Mucosa of descending colon (tissue), 3 donors: ENCODE measurements at regions not wholly inside any gene's neighbourhood (a gene's known extent, or its start where the extent isn't known, plus 50 kb on each side); places are given as distances from the start of the nearest gene placed in this dataset.
A peak's percentile ranks its signal among the peaks of the same experiment; 100 is the strongest.

Source experiments
- ATAC-seq: fragments of 200-7000 bp; cut with Tn5 transposase; one replicate; pipeline ENCODE4 v1.9.1; 2020; ENCODE audit warnings: mild to moderate bottlenecking, moderate library complexity
- DNase-seq, 3 donors: peaks; one replicate each; pipeline ENCODE4 v3.0.0-alpha.2; 2020
- H3K36me3 ChIP-seq: fragments of 200-600 bp; one replicate; pipeline ENCODE4 v1.8.0; 2021; ENCODE audit warnings: low read depth, mild to moderate bottlenecking
- H3K4me1 ChIP-seq: fragments of 200-600 bp; one replicate; pipeline ENCODE4 v1.8.0; 2021; ENCODE audit warnings: low read depth, mild to moderate bottlenecking
- H3K4me3 ChIP-seq: fragments of 200-600 bp; one replicate; pipeline ENCODE4 v1.8.0; 2021; ENCODE audit warnings: mild to moderate bottlenecking
- H3K9me3 ChIP-seq: fragments of 200-600 bp; one replicate; pipeline ENCODE4 v1.8.0; 2021; ENCODE audit warnings: mild to moderate bottlenecking
- CTCF ChIP-seq: fragments of 200-600 bp; IDR thresholded peaks from one replicate; pipeline ENCODE4 v1.8.0; 2022; ENCODE audit warnings: antibody characterized with exemption, mild to moderate bottlenecking
- intact Hi-C, 2 donors: fragments of 100-400 bp; cut with DNase I in 1 of 2; cut with micrococcal nuclease in 1 of 2; formaldehyde crosslinking; loops; one replicate each; pipeline versions ENCODE4 v1.11.0 to v1.11.1; 2022; cut with DNase I, micrococcal nuclease
- donor health status: DM: no; HTN: no; CAD: no; lungs with moderate emphysema.
- donor health status: DM: no; HTN: no; CAD: no.
- donor health status: DM: no; HTN: yes; CAD: no.

DNA sequence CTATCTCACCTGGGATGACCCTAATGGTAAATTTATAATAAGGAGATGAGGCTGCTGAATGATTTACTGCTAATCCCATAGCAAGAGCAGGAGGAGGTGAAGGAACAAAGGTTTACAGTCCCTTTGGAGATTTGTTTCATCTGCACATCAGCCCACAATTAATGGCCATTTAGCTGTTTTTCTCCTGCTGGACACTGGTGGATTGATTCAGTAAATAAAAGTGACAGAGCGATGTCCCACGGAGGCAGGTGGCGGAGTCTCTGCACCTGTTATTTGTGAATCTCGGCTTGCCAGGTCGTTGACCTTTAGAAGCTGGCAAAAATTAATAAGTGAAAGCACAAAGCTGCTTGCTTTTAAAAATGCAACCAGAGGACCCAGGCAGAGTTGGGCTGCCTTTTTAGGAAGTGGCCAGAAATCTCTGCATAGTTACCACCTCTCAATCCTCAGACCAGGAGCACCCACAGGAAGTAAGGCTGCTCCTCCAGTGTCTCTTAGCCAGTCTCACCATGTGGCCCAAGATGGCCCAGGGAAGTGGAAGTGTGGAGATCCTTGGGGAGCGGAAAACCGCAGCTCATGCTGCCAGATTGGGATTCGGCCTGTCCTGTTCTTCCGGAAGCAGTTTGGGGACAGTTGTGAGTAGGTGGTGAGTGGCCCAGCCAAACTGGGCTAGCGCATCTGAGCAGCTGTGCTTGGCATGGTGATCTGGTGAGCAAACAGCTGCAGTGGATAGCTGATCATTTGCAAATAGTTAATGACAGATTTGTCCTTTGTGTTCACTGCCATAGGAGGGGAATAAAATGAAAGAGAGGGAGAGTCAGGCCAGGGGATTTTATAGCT, 1005.7 kb upstream of the PIK3C3 start:
- ATAC-seq: no peak
- no peaks in the 10 kb centered on the region for H3K4me1 ChIP-seq
- no peaks in the 10 kb centered on the region for H3K9me3 ChIP-seq
- no peak for DNase-seq
- H3K36me3 ChIP-seq: no peaks in the 10 kb centered on the region
- no peak for TF ChIP-seq CTCF
- intact Hi-C loops: no loop called here
- no peak overlapping the region for H3K4me3 ChIP-seq

DNA sequence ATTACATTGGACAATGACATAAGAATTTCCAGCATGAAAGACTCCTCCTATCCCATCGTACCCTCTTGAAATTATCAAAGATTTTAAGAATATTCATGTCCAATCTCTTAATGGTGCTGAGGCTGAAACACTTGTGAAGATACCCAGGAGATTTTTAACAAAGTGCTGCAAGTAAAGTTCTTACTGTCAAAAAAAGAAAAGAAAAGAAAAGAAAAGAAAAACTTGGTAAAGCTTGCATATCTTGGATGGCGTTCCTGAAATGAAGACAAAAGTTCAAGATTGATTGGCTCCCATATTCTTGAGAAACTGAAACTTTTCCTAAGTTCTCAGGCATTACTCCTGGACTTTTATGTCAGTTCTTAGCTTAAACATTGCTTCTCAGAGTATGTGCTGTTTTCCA, 1010.5 kb upstream of the PIK3C3 start:
- no peak for DNase-seq
- Histone ChIP-seq H3K4me3 (no peak overlapping the region), H3K36me3 (no peaks in the 10 kb centered on the region), H3K4me1 (no peaks in the 10 kb centered on the region), H3K9me3 (no peaks in the 10 kb centered on the region)
- no peak for ATAC-seq
- TF ChIP-seq CTCF: no peak
- intact Hi-C loops: no loop called here

DNA sequence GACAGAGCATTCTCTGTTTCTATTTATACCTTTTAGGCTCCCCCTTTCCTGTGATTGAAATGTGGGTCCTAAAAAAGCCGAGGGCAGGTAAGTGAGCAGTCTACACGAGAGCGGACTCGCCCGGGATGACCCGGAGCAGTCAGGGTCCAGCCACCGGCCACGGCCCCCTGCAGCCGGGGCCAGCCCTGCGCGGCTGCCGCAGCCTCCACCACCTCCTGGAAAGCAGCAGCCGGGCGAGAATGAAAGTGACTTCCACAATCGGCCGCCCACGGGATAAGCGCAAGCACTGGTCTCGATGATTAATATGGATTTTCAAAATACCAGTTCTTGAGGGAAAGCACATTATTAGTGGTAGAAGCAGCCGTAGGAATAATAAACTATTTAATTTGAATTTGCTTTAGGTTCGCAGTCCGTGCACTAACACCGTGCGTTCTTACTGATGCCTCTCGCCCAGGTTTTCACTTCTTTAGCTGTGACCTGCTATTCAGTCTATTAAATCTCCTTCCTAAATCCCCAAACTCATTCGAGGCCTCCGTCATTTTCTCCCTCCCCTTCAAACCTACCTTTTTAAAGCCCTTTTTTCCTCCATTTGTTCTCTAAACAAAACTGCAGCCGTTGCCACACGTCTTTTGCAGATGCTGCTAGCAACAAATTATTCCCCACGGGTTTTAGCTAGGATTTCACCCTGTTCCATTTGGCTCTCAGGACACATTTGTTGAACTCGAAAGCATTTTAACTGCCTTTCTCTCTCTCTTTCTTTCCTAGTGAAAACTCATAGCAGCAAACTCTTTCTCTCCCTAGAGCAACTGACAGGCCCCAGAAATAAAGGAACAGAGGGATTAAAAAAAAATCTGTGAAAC, 1015.1 kb upstream of the PIK3C3 start:
- ATAC-seq: no peak
- peak in 1 of 3 donors; percentile 38 for DNase-seq
- no peaks in the 10 kb centered on the region for H3K4me1 ChIP-seq
- no peaks in the 10 kb centered on the region for H3K9me3 ChIP-seq
- intact Hi-C loops: no loop called here
- no peak overlapping the region for H3K4me3 ChIP-seq
- no peaks in the 10 kb centered on the region for H3K36me3 ChIP-seq
- TF ChIP-seq CTCF: no peak

DNA sequence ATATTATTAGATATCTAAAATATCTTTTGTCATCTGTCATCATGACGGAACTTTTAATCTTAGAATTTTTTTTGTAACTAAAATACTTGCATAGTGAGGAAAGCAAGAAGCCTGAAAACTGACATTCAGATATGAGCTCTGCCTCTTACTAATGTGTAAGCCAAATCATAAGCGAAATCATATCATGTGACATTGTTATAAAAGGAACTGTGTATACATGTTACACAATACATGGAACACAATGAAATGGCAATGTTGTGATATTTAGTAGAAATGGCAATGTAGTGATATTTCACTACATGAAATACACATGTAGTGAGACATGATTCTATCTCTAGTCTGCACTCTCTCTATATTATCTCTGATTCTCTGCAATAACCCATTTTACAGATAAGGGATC, 1016.4 kb upstream of the PIK3C3 start:
- Histone ChIP-seq H3K36me3 (no peaks in the 10 kb centered on the region), H3K9me3 (no peaks in the 10 kb centered on the region), H3K4me1 (no peaks in the 10 kb centered on the region), H3K4me3 (no peak overlapping the region)
- ATAC-seq (no peak), DNase-seq (no peak)
- no peak for TF ChIP-seq CTCF
- intact Hi-C loops: no loop called here

DNA sequence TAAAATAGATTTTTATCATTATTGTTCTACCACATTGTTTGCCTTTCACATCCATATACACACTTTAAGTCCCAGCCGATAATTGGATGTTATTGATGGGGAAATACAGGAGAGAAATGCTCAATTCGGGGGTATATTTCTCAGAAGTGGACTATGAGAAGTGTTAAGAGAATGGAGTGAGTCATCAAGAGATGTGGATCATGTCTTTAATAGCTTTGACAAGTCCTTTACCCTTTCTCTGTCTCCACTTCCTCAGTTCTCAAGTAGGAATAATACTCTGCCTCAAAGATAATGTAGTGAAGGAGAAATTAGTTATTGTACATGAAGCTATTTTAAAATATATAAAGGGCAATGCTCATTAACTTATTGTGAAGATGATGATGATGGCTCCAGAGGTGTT, 1017.6 kb upstream of the PIK3C3 start:
- no peak for ATAC-seq
- intact Hi-C loops: no loop called here

More for the DNA sequence above, 1017.6 kb upstream of the PIK3C3 start:
- DNase-seq: no peak
- Histone ChIP-seq H3K4me1 (no peaks in the 10 kb centered on the region), H3K9me3 (no peaks in the 10 kb centered on the region), H3K4me3 (no peak overlapping the region), H3K36me3 (no peaks in the 10 kb centered on the region)
- TF ChIP-seq CTCF: no peak
